ENCODE measurements at regions not wholly inside any gene's neighbourhood (a gene's known extent, or its start where the extent isn't known, plus 50 kb on each side); places are given as distances from the start of the nearest gene placed in this dataset.
A peak's percentile ranks its signal among the peaks of the same experiment; 100 is the strongest.

DNA sequence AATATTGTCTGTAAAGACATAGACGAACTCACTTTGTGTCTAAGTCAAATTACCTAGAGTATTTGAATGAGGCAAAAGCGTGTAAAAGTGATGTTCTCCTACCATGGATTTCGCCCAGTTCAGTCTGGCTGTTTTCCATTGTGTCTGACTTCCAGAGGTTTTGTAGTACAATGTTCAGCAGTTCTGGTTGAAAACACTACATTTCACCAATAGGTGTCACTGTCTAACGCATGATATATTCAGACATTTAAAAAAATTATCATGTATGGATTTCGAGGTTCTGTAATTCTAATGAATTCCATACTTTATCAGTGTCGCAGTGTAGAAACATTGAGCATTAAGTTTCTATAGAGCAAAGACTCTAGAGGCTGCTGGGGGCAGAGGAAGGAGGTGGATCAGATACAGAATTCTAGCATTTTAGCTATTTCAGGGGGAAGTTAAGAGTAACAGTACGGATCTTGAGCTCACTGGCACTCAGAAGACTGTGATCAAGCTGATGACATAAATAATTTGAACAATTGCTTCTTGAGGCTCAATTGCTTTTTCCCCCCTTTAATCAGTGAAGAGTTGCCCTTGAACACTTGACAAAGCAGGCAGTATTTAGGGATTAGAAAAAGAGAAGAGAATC is 196.9 kb upstream of the RHOBTB1 start:
- no peaks in the 10 kb centered on the region for H3K36me3 ChIP-seq
- TF ChIP-seq, protein P1, sequence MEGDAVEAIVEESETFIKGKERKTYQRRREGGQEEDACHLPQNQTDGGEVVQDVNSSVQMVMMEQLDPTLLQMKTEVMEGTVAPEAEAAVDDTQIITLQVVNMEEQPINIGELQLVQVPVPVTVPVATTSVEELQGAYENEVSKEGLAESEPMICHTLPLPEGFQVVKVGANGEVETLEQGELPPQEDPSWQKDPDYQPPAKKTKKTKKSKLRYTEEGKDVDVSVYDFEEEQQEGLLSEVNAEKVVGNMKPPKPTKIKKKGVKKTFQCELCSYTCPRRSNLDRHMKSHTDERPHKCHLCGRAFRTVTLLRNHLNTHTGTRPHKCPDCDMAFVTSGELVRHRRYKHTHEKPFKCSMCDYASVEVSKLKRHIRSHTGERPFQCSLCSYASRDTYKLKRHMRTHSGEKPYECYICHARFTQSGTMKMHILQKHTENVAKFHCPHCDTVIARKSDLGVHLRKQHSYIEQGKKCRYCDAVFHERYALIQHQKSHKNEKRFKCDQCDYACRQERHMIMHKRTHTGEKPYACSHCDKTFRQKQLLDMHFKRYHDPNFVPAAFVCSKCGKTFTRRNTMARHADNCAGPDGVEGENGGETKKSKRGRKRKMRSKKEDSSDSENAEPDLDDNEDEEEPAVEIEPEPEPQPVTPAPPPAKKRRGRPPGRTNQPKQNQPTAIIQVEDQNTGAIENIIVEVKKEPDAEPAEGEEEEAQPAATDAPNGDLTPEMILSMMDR (IDR thresholded peaks at IDR 0.05): peak; percentile 48 to 55
- H3K4me3 ChIP-seq: no peak overlapping the region
- H3K27ac ChIP-seq: no peak overlapping the region
- no peaks in the 10 kb centered on the region for H3K27me3 ChIP-seq
- ATAC-seq (peak; percentile 87), DNase-seq (peak in 2 of 4 donors; percentile 72 to 81)
- no peaks in the 10 kb centered on the region for H3K4me1 ChIP-seq
- H3K9me3 ChIP-seq: no peaks in the 10 kb centered on the region
- intact Hi-C loops (cut with DNase I): no loop called here

DNA sequence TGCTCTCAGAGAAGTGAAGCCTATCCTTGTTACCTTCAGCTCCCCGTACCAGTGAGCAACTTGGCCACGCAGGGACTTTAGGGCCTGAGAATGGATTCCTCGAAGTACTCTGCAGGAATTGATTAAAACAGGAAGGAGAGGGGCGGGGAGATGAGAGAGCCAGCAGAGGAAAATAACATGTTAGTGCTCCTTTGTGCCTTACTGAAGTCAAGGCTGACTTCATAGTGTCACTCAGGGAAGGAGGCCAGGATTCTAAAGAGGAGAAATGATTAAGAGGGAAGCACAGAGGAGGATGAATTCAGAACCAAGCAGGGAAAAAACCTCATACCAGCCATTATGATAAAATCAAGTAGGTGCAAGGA is 195.6 kb upstream of the RHOBTB1 start:
- Histone ChIP-seq H3K4me1 (no peaks in the 10 kb centered on the region), H3K4me3 (no peak overlapping the region), H3K27ac (no peak overlapping the region), H3K9me3 (no peaks in the 10 kb centered on the region), H3K27me3 (no peaks in the 10 kb centered on the region), H3K36me3 (no peaks in the 10 kb centered on the region)
- DNase-seq: no peak
- ATAC-seq: no peak
- TF ChIP-seq, protein P1 (IDR thresholded peaks at IDR 0.05): no peak
- intact Hi-C loops (cut with DNase I): no loop called here

DNA sequence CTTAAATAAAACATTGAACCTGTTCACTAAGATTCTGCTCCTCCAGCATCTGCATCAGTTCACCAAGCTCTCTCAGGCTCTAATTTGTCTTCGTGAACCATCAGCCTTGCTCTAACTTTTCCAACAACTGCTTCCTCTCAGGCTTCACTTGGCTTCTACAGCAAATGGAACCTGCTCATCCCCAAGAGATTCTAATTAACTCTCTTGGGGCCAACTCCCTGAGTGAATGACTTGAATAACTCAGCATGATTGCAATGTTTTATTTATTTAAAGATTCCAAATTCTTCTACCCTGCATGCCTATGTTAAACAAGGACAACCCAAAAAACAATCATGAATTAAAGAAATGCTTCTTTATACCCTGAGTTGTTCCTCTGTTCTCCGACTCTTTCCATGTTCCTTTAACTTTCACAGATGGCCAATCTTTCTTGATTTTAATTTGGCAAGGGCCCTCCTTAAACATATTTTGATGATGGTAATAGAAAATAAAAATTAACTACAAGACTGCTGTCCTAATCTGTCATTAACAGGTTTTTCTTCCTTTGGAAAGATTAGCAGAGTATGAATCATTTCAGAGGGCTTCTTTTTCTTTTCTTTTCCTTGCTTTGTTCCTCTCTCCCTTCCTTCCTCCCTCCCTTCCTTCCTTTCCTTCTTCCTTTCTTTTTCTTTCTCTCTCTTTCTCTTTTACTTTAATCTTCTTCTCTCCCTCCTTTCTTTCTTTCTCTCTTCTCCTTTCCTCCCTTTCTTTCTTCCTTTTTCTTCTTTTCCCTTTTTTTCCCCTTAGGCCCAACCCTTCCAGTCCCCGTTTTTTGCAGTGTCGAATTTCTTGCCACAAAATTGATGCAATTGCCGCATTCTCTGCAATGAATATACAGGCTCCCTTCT is 195.0 kb upstream of the RHOBTB1 start:
- intact Hi-C loops (cut with DNase I): no loop called here
- DNase-seq (peak in 2 of 4 donors; percentile 35 to 53), ATAC-seq (no peak)
- TF ChIP-seq, protein P1 (IDR thresholded peaks at IDR 0.05): no peak
- Histone ChIP-seq H3K27ac (no peak overlapping the region), H3K9me3 (no peaks in the 10 kb centered on the region), H3K27me3 (no peaks in the 10 kb centered on the region), H3K4me1 (no peaks in the 10 kb centered on the region), H3K36me3 (no peaks in the 10 kb centered on the region), H3K4me3 (no peak overlapping the region)

DNA sequence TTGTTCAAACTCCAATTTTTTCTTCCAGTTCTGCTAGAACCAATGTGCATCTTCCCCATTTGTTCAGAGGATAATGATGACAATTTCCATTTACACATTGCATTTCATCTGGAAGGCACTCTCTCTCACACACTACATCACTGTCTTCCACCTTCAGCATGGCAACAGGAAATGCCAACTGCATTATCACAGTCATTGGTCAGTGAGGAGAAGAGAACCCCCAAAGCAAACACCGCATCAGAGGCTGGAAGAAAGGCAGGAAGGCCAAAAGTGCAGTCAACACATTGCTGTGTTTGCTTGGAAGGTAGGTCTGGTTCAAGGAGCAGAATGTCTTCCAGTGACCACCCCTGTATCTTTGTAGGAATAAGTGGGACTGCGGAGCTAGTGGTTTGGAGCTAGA is 192.2 kb upstream of the RHOBTB1 start:
- Histone ChIP-seq H3K4me1 (no peaks in the 10 kb centered on the region), H3K9me3 (no peaks in the 10 kb centered on the region), H3K4me3 (no peak overlapping the region), H3K27me3 (no peaks in the 10 kb centered on the region), H3K36me3 (no peaks in the 10 kb centered on the region), H3K27ac (no peak overlapping the region)
- no peak for ATAC-seq
- intact Hi-C loops (cut with DNase I): no loop called here
- DNase-seq: no peak
- TF ChIP-seq, protein P1 (IDR thresholded peaks at IDR 0.05): no peak

DNA sequence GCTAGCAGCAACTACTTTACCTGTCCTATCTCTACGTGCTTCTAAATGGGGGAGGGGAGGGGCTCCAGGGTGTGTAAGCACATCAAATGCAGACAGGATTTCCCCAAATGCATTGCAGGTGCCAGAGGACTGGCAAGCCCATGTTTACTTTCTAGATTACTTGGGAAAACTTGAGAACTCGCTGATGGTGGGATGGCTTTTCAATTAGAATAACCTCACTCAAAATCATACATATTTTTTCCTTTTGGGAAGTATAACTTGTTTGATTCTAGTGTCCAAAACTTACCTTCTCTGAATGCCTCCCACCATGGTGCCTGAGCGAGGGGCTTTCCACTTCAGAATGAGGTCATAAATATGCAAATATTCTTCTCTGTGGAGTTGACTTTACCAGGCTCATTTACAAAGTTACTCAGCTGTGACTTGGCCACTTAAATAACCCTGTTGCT is 191.3 kb upstream of the RHOBTB1 start:
- Histone ChIP-seq H3K27ac (no peak overlapping the region), H3K36me3 (no peaks in the 10 kb centered on the region), H3K9me3 (no peaks in the 10 kb centered on the region), H3K4me3 (no peak overlapping the region), H3K4me1 (no peaks in the 10 kb centered on the region), H3K27me3 (no peaks in the 10 kb centered on the region)
- ATAC-seq (no peak), DNase-seq (no peak)
- TF ChIP-seq, protein P1 (IDR thresholded peaks at IDR 0.05): no peak
- intact Hi-C loops (cut with DNase I): no loop called here

Measured in left lung (tissue), 4 donors.